Aorta (tissue), 5 donors: ENCODE measurements at regions not wholly inside any gene's neighbourhood (a gene's known extent, or its start where the extent isn't known, plus 50 kb on each side); places are given as distances from the start of the nearest gene placed in this dataset.

Experiments
- ATAC-seq: fragments of 200-7000 bp; cut with Tn5 transposase; one replicate; pipeline ENCODE4 v1.9.1; 2022; ENCODE audit warnings: moderate library complexity; ENCODE audit not compliant: low FRiP score
- DNase-seq, 2 donors: peaks; one replicate each; pipeline ENCODE4 v3.0.0-alpha.2; 2020
- H3K27ac ChIP-seq, 2 donors: one replicate each; pipeline ENCODE4 v1.5.1; 2013; ENCODE audit warnings: low read length in 2 of 2, mild to moderate bottlenecking in 2 of 2, moderate library complexity in 2 of 2, control low read depth in 1 of 2, inconsistent platforms in 1 of 2, low read depth in 1 of 2
- H3K27me3 ChIP-seq, 2 donors: one replicate each; pipeline ENCODE4 v1.6.1; 2013; ENCODE audit warnings: control low read depth in 1 of 2, low read length in 1 of 2, mild to moderate bottlenecking in 1 of 2, moderate library complexity in 1 of 2; ENCODE audit not compliant: insufficient read depth in 2 of 2, control insufficient read depth in 1 of 2
- H3K36me3 ChIP-seq, 2 donors: one replicate each; pipeline ENCODE4 v1.6.1; 2013; ENCODE audit warnings: control low read depth in 1 of 2, low read length in 1 of 2, mild to moderate bottlenecking in 1 of 2; ENCODE audit not compliant: insufficient read depth in 2 of 2, control insufficient read depth in 1 of 2
- H3K4me1 ChIP-seq, 2 donors: one replicate each; pipeline ENCODE4 v1.6.1; 2013; ENCODE audit warnings: low read length in 2 of 2, control low read depth in 1 of 2, mild to moderate bottlenecking in 1 of 2, moderate library complexity in 1 of 2; ENCODE audit not compliant: insufficient read depth in 2 of 2, control insufficient read depth in 1 of 2
- H3K4me3 ChIP-seq, 2 donors: one replicate each; pipeline ENCODE4 v1.5.1; 2013; ENCODE audit warnings: low read length in 2 of 2, control low read depth in 1 of 2, mild to moderate bottlenecking in 1 of 2
- H3K9me3 ChIP-seq: one replicate; pipeline ENCODE4 v1.6.1; 2013; ENCODE audit warnings: mild to moderate bottlenecking, low read length; ENCODE audit not compliant: control insufficient read depth
- WGBS, 2 donors: extraction: QIAGEN DNeasy Blood & Tissue Kit; methylation state at CpG; one replicate each; pipeline ENCODE4 v1.1.7; 2013; 5-methylcytosine and 5-hydroxymethylcytosine counted together
- intact Hi-C, 2 donors: fragments of 100-400 bp; cut with DNase I; formaldehyde crosslinking; loops; one replicate each; pipeline versions ENCODE4 v1.14.2 to v1.15.0; 2022
- donor health status: healthy with polysubstance abuse.
- donor health status: Bipolar disorder and iron deficiency.
- donor health status: DM: no; HTN: no; CAD: no.
- donor health status: DM: no; HTN: no; CAD: no.
- donor health status: DM: yes; HTN: yes; CAD: no.

GRCh38 chr6:121760745-121761144 is 325.3 kb downstream of the GJA1 start:
- H3K27ac ChIP-seq = no peak overlapping the region
- H3K36me3 ChIP-seq = no peaks in the 10 kb centered on the region
- H3K4me3 ChIP-seq = no peak overlapping the region
- no peaks in the 10 kb centered on the region for H3K9me3 ChIP-seq
- intact Hi-C loops = loop anchor here in 1 of 2 donors (10.0 kb wide), 1 partner anchor 46 kb away; no protein-coding TSS in a partner anchor
- 80 to 89% methylated on average over 5 of the region's 5 CpGs for WGBS, 2 donors
- no peaks in the 10 kb centered on the region for H3K27me3 ChIP-seq
- peaks cover 0 to 7% of the 10 kb centered on the region in 2 donors for H3K4me1 ChIP-seq
- no peak for ATAC-seq
- DNase-seq = no peak

GRCh38 chr6:121764493-121764892 is 329.0 kb downstream of the GJA1 start:
- 83 to 86% methylated on average over 3 of the region's 3 CpGs for WGBS, 2 donors
- no peaks in the 10 kb centered on the region for H3K36me3 ChIP-seq
- intact Hi-C loops = loop anchor here in 1 of 2 donors (10.0 kb wide), 1 partner anchor 50 kb away; no protein-coding TSS in a partner anchor
- no peak for ATAC-seq
- H3K27me3 ChIP-seq = no peaks in the 10 kb centered on the region
- DNase-seq = no peak
- peaks cover 0 to 11% of the 10 kb centered on the region in 2 donors for H3K4me1 ChIP-seq
- no peak overlapping the region for H3K4me3 ChIP-seq
- no peaks in the 10 kb centered on the region for H3K9me3 ChIP-seq
- no peak overlapping the region for H3K27ac ChIP-seq

- H3K4me1 ChIP-seq = peaks cover 0 to 11% of the 10 kb centered on the region in 2 donors
- H3K36me3 ChIP-seq = no peaks in the 10 kb centered on the region
- WGBS, 2 donors = 68 to 69% methylated on average over 2 of the region's 2 CpGs
- H3K27ac ChIP-seq = no peak overlapping the region
- intact Hi-C loops = loop anchor here in 1 of 2 donors (10.0 kb wide), 1 partner anchor 50 kb away; no protein-coding TSS in a partner anchor
- no peaks in the 10 kb centered on the region for H3K27me3 ChIP-seq
- no peaks in the 10 kb centered on the region for H3K9me3 ChIP-seq
- H3K4me3 ChIP-seq = no peak overlapping the region
- ATAC-seq = no peak
- no peak for DNase-seq
Observed at GRCh38 chr6:121765060-121765459, 329.6 kb downstream of the GJA1 start.

- Histone ChIP-seq H3K27ac (peak overlapping the region; percentile 31 to 63), H3K36me3 (no peaks in the 10 kb centered on the region), H3K4me3 (no peak overlapping the region), H3K27me3 (no peaks in the 10 kb centered on the region), H3K9me3 (no peaks in the 10 kb centered on the region), H3K4me1 (peaks cover 0 to 11% of the 10 kb centered on the region in 2 donors)
- WGBS, 2 donors = 0 to 4% methylated on average over 3 of the region's 3 CpGs
- intact Hi-C loops = loop anchor here in 1 of 2 donors (10.0 kb wide), 1 partner anchor 52 kb away; no protein-coding TSS in a partner anchor
- peak; percentile 74 for ATAC-seq
- DNase-seq = no peak
Observed at GRCh38 chr6:121767211-121767610, 331.8 kb downstream of the GJA1 start.

- intact Hi-C loops = no loop called here
- ATAC-seq (no peak), DNase-seq (no peak)
- no peaks in the 10 kb centered on the region for H3K27me3 ChIP-seq
- no peak overlapping the region for H3K27ac ChIP-seq
- peaks cover 3 to 6% of the 10 kb centered on the region in 2 donors for H3K4me1 ChIP-seq
- no peaks in the 10 kb centered on the region for H3K9me3 ChIP-seq
- no peaks in the 10 kb centered on the region for H3K36me3 ChIP-seq
- H3K4me3 ChIP-seq = no peak overlapping the region
- 95 to 96% methylated on average over 2 of the region's 2 CpGs for WGBS, 2 donors
Observed at GRCh38 chr6:121770943-121771342, 335.5 kb downstream of the GJA1 start.

- H3K4me1 ChIP-seq = peaks cover under 1 to 3% of the 10 kb centered on the region in 2 donors
- WGBS, 2 donors = 95% methylated on average over 4 of the region's 4 CpGs
- H3K4me3 ChIP-seq = no peak overlapping the region
- H3K9me3 ChIP-seq = no peaks in the 10 kb centered on the region
- DNase-seq (no peak), ATAC-seq (no peak)
- intact Hi-C loops = no loop called here
- no peaks in the 10 kb centered on the region for H3K36me3 ChIP-seq
- H3K27me3 ChIP-seq = no peaks in the 10 kb centered on the region
- H3K27ac ChIP-seq = no peak overlapping the region
Observed at GRCh38 chr6:121771937-121772720, 336.7 kb downstream of the GJA1 start.

GRCh38 chr6:121776054-121776453 is 340.6 kb downstream of the GJA1 start:
- Histone ChIP-seq H3K36me3 (no peaks in the 10 kb centered on the region), H3K9me3 (no peaks in the 10 kb centered on the region), H3K4me3 (no peak overlapping the region), H3K4me1 (peaks cover 3 to 5% of the 10 kb centered on the region in 2 donors), H3K27ac (no peak overlapping the region), H3K27me3 (no peaks in the 10 kb centered on the region)
- DNase-seq = no peak
- ATAC-seq = no peak
- intact Hi-C loops = no loop called here
- 96 to 98% methylated on average over 2 of the region's 2 CpGs for WGBS, 2 donors

GRCh38 chr6:121780325-121781321 is 345.2 kb downstream of the GJA1 start:
- peak overlapping the region; percentile 20 to 94 for H3K27ac ChIP-seq
- intact Hi-C loops = loop anchor here (5.0 to 10.0 kb wide), 3 partner anchors 164 to 343 kb away; partner anchors contain the start of gene GJA1 (in 1 of the 2)

More at GRCh38 chr6:121780325-121781321, 345.2 kb downstream of the GJA1 start:
- no peaks in the 10 kb centered on the region for H3K36me3 ChIP-seq
- H3K9me3 ChIP-seq = no peaks in the 10 kb centered on the region
- no peaks in the 10 kb centered on the region for H3K27me3 ChIP-seq
- peak; percentile 86 for ATAC-seq
- peaks cover 3 to 5% of the 10 kb centered on the region in 2 donors for H3K4me1 ChIP-seq
- peak; percentile 90 to 91 for DNase-seq
- H3K4me3 ChIP-seq = no peak overlapping the region
- WGBS, 2 donors = 30 to 35% methylated on average over 3 of the region's 3 CpGs
